ENCODE measurements at regions not wholly inside any gene's neighbourhood (a gene's known extent, or its start where the extent isn't known, plus 50 kb on each side); places are given as distances from the start of the nearest gene placed in this dataset.
"Not testable (repeated sequence)": the region's sequence is repeated elsewhere in the genome, so short reads cannot be mapped to it uniquely, and the experiment has no call there.

DNA sequence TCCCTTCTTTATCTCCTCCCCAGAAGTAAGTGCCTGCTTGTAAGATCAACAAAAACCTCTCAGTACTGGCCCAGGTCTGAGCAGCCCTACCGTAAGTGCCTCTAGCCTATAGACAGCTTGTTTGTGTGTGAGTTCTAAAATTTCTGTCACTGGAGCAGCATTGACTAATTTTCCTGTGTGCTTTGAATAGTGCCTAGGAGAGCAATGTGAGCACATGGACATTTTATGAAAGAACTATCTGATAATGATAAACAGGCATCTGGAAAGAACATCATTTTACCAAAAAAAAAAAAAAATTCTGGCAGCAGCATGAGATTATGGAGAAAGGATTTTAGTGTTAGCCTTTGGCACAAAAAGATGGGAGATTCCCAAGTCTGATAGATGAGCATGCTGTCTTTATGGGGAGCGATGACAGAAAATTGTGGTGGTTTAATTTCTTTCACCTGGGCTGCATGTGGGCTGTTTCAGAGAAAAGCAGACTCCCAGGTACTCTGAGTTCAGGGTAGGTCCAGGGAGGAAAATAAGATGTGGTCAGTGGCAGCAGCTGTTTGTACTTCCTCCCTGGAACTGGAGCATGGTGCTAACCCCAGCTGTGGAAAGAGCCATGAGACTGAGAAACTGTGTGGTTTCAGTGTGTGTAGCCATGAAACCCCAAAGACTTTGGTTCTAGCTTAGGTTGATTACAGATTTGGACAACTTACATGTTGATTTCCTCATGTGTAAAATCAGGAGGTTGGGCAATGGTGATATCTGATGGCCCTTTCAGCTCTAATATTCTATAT is 419.9 kb downstream of the NTRK2 start:
- 74 to 86% methylated on average over 2 of the region's 2 CpGs for WGBS, 2 donors (ENCODE audit: low coverage in 1 of 2)
- intact Hi-C loops (cut with DNase I; ENCODE audit: low total_unique reads) = no loop called here
- H3K36me3 ChIP-seq = no peaks in the 10 kb centered on the region
- TF ChIP-seq POLR2AphosphoS5 (IDR thresholded peaks at IDR 0.05) (no peak), POLR2A (IDR thresholded peaks at IDR 0.05) (no peak), EP300 (IDR thresholded peaks at IDR 0.05; ENCODE audit: low read depth) (no peak)
- TF ChIP-seq, protein P1, sequence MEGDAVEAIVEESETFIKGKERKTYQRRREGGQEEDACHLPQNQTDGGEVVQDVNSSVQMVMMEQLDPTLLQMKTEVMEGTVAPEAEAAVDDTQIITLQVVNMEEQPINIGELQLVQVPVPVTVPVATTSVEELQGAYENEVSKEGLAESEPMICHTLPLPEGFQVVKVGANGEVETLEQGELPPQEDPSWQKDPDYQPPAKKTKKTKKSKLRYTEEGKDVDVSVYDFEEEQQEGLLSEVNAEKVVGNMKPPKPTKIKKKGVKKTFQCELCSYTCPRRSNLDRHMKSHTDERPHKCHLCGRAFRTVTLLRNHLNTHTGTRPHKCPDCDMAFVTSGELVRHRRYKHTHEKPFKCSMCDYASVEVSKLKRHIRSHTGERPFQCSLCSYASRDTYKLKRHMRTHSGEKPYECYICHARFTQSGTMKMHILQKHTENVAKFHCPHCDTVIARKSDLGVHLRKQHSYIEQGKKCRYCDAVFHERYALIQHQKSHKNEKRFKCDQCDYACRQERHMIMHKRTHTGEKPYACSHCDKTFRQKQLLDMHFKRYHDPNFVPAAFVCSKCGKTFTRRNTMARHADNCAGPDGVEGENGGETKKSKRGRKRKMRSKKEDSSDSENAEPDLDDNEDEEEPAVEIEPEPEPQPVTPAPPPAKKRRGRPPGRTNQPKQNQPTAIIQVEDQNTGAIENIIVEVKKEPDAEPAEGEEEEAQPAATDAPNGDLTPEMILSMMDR (IDR thresholded peaks at IDR 0.05) = no peak
- no peaks in the 10 kb centered on the region for H3K9me3 ChIP-seq
- DNase-seq = no peak
- no peaks in the 10 kb centered on the region for H3K4me1 ChIP-seq
- H3K4me3 ChIP-seq = no peak overlapping the region
- no peaks in the 10 kb centered on the region for H3K27me3 ChIP-seq
- in situ Hi-C loops (cut with MboI; ENCODE audit: low pct_ligation_motif_present in 1 of 4, low pct_unique_long_range_greater_than_20kb in 1 of 4, low sequenced_read_pairs in 3 of 4) = loop anchor here in 1 of 4 donors (10.0 kb wide), 1 partner anchor 65 kb away; no protein-coding TSS in a partner anchor
- no peak overlapping the region for H3K27ac ChIP-seq

DNA sequence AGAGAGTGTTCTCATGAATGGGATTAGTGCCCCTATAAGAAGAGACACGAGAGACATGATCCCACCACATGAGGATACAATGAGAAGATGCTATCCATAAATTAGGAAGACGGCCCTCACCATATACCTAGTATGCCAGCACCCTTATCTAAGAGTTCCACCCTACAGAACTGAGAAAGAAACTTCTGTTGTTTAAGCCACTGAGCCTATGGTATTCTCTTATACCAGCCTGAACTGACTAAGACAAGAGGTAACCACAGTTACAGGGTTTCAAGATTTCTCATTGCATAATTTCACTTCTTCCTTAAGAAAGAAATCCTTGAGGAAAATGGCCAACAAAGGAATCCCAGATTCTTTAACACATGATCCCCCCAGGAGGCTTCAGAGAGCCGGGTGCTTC is 412.4 kb downstream of the NTRK2 start:
- no peak for DNase-seq
- no peak for TF ChIP-seq POLR2AphosphoS5 (IDR thresholded peaks at IDR 0.05)
- TF ChIP-seq EP300 (IDR thresholded peaks at IDR 0.05; ENCODE audit: low read depth) = no peak
- TF ChIP-seq, protein P1 (IDR thresholded peaks at IDR 0.05) = no peak
- no peak for TF ChIP-seq POLR2A (IDR thresholded peaks at IDR 0.05)
- Histone ChIP-seq H3K27ac (no peak overlapping the region), H3K4me1 (no peaks in the 10 kb centered on the region), H3K27me3 (no peaks in the 10 kb centered on the region), H3K36me3 (no peaks in the 10 kb centered on the region), H3K9me3 (no peaks in the 10 kb centered on the region), H3K4me3 (no peak overlapping the region)
- WGBS, 2 donors (ENCODE audit: low coverage in 1 of 2) = 88 to 89% methylated on average over 2 to 3 of the region's 3 CpGs
- in situ Hi-C loops (cut with MboI; ENCODE audit: low pct_ligation_motif_present in 1 of 4, low pct_unique_long_range_greater_than_20kb in 1 of 4, low sequenced_read_pairs in 3 of 4) = loop anchor here in 1 of 4 donors (10.0 kb wide), 1 partner anchor 57 kb away; no protein-coding TSS in a partner anchor
- intact Hi-C loops (cut with DNase I; ENCODE audit: low total_unique reads) = no loop called here

DNA sequence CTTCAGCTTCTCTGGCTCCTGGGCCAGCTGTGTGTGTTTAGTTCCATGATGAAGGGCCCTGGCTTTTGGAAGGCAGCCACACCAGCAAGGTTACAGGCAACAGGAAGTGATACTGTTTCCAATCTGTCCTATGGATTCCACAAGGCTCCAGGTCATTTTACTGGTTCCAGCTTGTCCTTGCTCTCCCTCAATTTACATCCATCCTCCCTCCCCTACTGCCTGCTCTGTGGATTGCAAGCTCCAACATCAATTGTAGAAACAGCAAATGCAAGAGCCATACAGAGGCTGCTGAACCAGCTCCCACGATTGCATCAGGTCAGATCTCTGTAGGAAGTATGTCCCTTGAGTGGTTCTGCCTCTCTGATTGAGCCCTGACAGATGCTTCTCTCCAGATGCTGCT is 409.8 kb downstream of the NTRK2 start:
- in situ Hi-C loops (cut with MboI; ENCODE audit: low pct_ligation_motif_present in 1 of 4, low pct_unique_long_range_greater_than_20kb in 1 of 4, low sequenced_read_pairs in 3 of 4) (no loop called here), intact Hi-C loops (cut with DNase I; ENCODE audit: low total_unique reads) (no loop called here)
- H3K4me1 ChIP-seq = no peaks in the 10 kb centered on the region
- DNase-seq = no peak
- H3K9me3 ChIP-seq = no peaks in the 10 kb centered on the region
- no peaks in the 10 kb centered on the region for H3K27me3 ChIP-seq
- TF ChIP-seq EP300 (IDR thresholded peaks at IDR 0.05; ENCODE audit: low read depth) (no peak), POLR2AphosphoS5 (IDR thresholded peaks at IDR 0.05) (no peak), POLR2A (IDR thresholded peaks at IDR 0.05) (no peak)
- TF ChIP-seq, protein P1 (IDR thresholded peaks at IDR 0.05) = no peak
- no peak overlapping the region for H3K27ac ChIP-seq
- H3K36me3 ChIP-seq = no peaks in the 10 kb centered on the region
- H3K4me3 ChIP-seq = no peak overlapping the region
- WGBS, 2 donors (ENCODE audit: low coverage in 1 of 2) = 53 to 67% methylated on average over 1 of the region's 1 CpG

- in situ Hi-C loops (cut with MboI; ENCODE audit: low pct_ligation_motif_present in 1 of 4, low pct_unique_long_range_greater_than_20kb in 1 of 4, low sequenced_read_pairs in 3 of 4) = no loop called here
- TF ChIP-seq POLR2A (IDR thresholded peaks at IDR 0.05) (no peak), EP300 (IDR thresholded peaks at IDR 0.05; ENCODE audit: low read depth) (no peak), POLR2AphosphoS5 (IDR thresholded peaks at IDR 0.05) (no peak)
- TF ChIP-seq, protein P1 (IDR thresholded peaks at IDR 0.05) = no peak
These were observed 408.4 kb downstream of the NTRK2 start for GRCh38 chr9:85077944-85078343.

GRCh38 chr9:85077146-85077545 is 407.6 kb downstream of the NTRK2 start:
- H3K4me3 ChIP-seq; in situ Hi-C loops (cut with MboI; ENCODE audit: low pct_ligation_motif_present in 1 of 4, low pct_unique_long_range_greater_than_20kb in 1 of 4, low sequenced_read_pairs in 3 of 4); intact Hi-C loops (cut with DNase I; ENCODE audit: low total_unique reads): not testable (repeated sequence)

More at GRCh38 chr9:85077944-85078343, 408.4 kb downstream of the NTRK2 start:
- Histone ChIP-seq H3K27ac (no peak overlapping the region), H3K4me3 (no peak overlapping the region), H3K4me1 (no peaks in the 10 kb centered on the region), H3K9me3 (no peaks in the 10 kb centered on the region), H3K36me3 (no peaks in the 10 kb centered on the region), H3K27me3 (no peaks in the 10 kb centered on the region)
- WGBS, 2 donors (ENCODE audit: low coverage in 1 of 2) = 43 to 88% methylated on average over 1 to 5 of the region's 5 CpGs
- intact Hi-C loops (cut with DNase I; ENCODE audit: low total_unique reads) = no loop called here
- DNase-seq = no peak

More at GRCh38 chr9:85077146-85077545, 407.6 kb downstream of the NTRK2 start:
- H3K27ac ChIP-seq, H3K4me1 ChIP-seq, H3K27me3 ChIP-seq, DNase-seq, H3K9me3 ChIP-seq, H3K36me3 ChIP-seq: not testable (repeated sequence)
- WGBS, 2 donors (ENCODE audit: low coverage in 1 of 2) = 73% methylated on average over 14 of the region's 23 CpGs; no CpG with 5 or more reads in 1 of the 2 donors

All from transverse colon (tissue), 4 donors.